HFFc6 (cell line): ENCODE measurements at regions not wholly inside any gene's neighbourhood (a gene's known extent, or its start where the extent isn't known, plus 50 kb on each side); places are given as distances from the start of the nearest gene placed in this dataset.

Source experiments
- DNase-seq: peaks from one replicate; pipeline ENCODE4 v3.0.0-alpha.2; 2018
- H3K27ac Mint-ChIP-seq: 2 replicates; pipeline ENCODE4 v1.8.0; 2020; ENCODE audit warnings: mild to moderate bottlenecking, mixed read lengths
- H3K27me3 Mint-ChIP-seq: 2 replicates; pipeline ENCODE4 v1.8.0; 2021; ENCODE audit warnings: mild to moderate bottlenecking, moderate library complexity, mixed read lengths; ENCODE audit not compliant: insufficient read depth
- H3K36me3 Mint-ChIP-seq: 2 replicates; pipeline ENCODE4 v1.8.0; 2021; ENCODE audit warnings: low read depth, mixed read lengths
- H3K4me1 Mint-ChIP-seq: 2 replicates; pipeline ENCODE4 v1.8.0; 2020; ENCODE audit warnings: low read depth, mixed read lengths
- H3K4me3 Mint-ChIP-seq: 2 replicates; pipeline ENCODE4 v1.8.0; 2020; ENCODE audit warnings: mild to moderate bottlenecking, moderate library complexity, mixed read lengths
- H3K9me3 Mint-ChIP-seq: 2 replicates; pipeline ENCODE4 v1.8.0; 2020; ENCODE audit warnings: mild to moderate bottlenecking, mixed read lengths
- CTCF ChIP-seq: fragments of 200-600 bp; sonication (generic); IDR thresholded peaks from 2 replicates; pipeline ENCODE4 v1.5.0; 2021; ENCODE audit warnings: antibody characterized with exemption, mild to moderate bottlenecking

DNA sequence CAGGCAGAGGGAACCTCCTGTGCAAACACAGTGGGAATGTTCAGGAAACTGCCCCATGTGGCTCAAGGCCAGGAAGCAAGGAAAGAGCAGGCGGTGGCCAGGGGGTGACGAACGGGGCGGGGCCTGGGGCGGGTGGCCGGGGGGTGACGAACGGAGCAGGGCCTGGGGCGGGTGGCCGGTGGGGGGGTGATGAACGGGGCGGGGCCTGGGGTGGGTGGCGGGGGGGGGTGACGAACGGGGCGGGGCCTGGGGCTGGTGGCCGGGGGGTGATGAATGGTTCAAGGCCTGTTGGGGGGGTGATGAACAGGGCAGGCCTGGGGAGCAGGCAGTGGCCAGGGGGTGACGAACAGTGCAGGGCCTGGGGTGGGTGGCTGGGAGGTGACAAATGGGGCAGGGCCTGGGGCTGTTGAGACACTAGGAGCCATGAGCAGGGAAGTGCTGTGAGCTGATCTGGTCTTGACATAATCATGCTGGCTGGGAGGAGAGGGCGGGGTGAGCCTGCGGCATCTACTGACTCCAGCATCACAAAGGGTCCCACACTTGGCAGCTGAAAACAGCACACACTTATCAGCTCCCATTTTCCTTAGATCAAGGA lies 62.7 kb upstream of the FBRSL1 start:
- H3K4me3 Mint-ChIP-seq = no peak overlapping the region
- H3K4me1 Mint-ChIP-seq = no peaks in the 10 kb centered on the region
- no peaks in the 10 kb centered on the region for H3K36me3 Mint-ChIP-seq
- no peak for TF ChIP-seq CTCF
- peaks cover 5% of the 10 kb centered on the region for H3K9me3 Mint-ChIP-seq
- no peak overlapping the region for H3K27ac Mint-ChIP-seq
- DNase-seq = no peak
- H3K27me3 Mint-ChIP-seq = peaks cover 38% of the 10 kb centered on the region

DNA sequence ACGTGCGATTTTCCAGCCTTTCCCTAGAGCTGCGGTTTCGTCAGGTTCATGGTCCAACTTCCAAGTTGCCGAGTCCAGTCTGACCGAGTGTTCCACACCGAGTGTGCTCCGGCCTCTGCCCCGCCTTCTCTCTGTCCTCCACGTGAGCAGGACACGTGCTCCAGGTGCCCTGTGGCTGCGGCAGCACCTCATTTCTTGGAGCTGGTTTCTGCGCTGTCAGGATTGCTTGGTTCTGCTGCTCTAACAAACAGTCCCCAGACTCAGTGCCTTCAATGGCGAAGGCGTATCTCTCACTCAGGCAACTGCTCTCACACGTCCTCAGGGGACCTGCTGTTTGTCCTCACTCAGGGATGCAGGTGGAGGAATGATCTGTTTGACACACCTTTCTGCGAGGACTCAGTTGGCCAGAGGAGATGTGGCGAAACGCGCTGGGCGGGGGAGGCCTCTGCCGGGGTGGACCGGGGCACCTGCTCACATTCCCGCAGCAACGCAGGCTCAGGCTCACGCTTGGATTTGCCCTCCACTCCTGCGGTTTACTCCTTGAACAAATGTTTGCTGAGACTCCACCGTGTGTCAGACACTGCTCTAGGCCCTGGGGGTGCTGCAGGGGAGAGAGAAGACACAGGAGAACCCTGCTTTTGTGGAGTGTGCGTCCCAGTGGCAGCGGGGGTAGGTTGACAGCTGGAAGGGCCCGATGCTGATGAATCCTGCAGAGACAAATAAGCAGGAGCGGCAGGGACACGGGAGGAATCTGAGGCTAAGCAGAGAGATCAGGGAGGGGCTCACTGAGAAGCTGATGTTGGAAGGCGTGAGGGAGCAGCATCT lies 63.4 kb upstream of the FBRSL1 start:
- TF ChIP-seq CTCF = no peak
- DNase-seq = no peak
- H3K27me3 Mint-ChIP-seq = peaks cover 43% of the 10 kb centered on the region
- H3K4me3 Mint-ChIP-seq = no peak overlapping the region
- H3K27ac Mint-ChIP-seq = no peak overlapping the region
- no peaks in the 10 kb centered on the region for H3K4me1 Mint-ChIP-seq
- H3K9me3 Mint-ChIP-seq = peaks cover 5% of the 10 kb centered on the region
- no peaks in the 10 kb centered on the region for H3K36me3 Mint-ChIP-seq

- no peak for DNase-seq
- Mint-ChIP-seq H3K9me3 (peaks cover 5% of the 10 kb centered on the region), H3K27me3 (peaks cover 48% of the 10 kb centered on the region), H3K36me3 (no peaks in the 10 kb centered on the region), H3K4me3 (no peak overlapping the region), H3K27ac (no peak overlapping the region), H3K4me1 (no peaks in the 10 kb centered on the region)
- no peak for TF ChIP-seq CTCF
Measured at GRCh38 chr12:132424811-132425210, 65.1 kb upstream of the FBRSL1 start.

DNA sequence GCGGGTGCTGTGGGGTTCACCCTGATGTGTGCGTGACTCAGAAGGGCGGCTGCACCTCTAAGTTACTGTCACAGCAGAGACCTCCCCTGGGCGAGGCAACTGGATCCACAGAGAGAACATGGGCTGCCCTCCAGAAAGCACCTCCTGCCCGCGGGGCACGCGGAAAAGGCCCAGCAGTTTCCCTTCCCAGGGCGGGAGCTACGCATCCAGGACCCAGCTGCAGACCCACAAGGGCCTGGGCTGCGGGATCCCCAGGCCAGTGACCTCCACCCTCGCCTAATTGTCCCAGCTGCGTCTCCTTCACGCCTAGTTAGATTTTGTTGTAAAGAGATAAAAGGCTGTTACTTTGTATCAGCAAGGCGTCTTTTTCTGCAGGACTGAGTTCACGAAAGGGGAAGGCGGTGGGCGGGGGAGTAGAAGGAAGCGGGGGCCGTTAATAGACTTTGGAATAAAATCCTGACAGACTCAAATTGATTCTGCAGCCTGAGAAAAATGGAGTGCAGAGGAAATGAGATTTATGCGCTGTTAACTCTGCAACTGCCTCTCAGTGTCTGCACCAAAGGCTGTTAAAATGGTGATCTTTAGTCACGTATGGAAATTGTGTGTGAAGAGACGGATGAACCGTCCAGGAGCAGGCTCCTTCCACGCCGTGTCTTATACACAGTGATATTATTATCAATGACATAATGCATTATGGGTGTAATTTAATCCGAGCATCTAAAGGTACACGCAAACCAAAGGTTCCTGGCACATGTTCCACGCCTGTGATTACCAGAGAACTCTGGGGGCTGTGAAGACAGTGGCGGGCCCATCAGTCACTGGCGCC lies 65.9 kb upstream of the FBRSL1 start:
- peaks cover 5% of the 10 kb centered on the region for H3K9me3 Mint-ChIP-seq
- H3K27me3 Mint-ChIP-seq = peaks cover 51% of the 10 kb centered on the region
- no peak overlapping the region for H3K27ac Mint-ChIP-seq
- TF ChIP-seq CTCF = no peak
- H3K4me3 Mint-ChIP-seq = no peak overlapping the region
- DNase-seq = no peak
- no peaks in the 10 kb centered on the region for H3K36me3 Mint-ChIP-seq
- H3K4me1 Mint-ChIP-seq = no peaks in the 10 kb centered on the region

GRCh38 chr12:132423251-132423819 lies 66.6 kb upstream of the FBRSL1 start:
- H3K4me3 Mint-ChIP-seq = no peak overlapping the region
- no peak for DNase-seq
- no peak overlapping the region for H3K27ac Mint-ChIP-seq
- no peaks in the 10 kb centered on the region for H3K36me3 Mint-ChIP-seq
- peaks cover 53% of the 10 kb centered on the region for H3K27me3 Mint-ChIP-seq
- no peaks in the 10 kb centered on the region for H3K4me1 Mint-ChIP-seq
- H3K9me3 Mint-ChIP-seq = peaks cover 5% of the 10 kb centered on the region
- no peak for TF ChIP-seq CTCF
